SU-DHL-6 (cell line): ENCODE measurements at regions not wholly inside any gene's neighbourhood (a gene's known extent, or its start where the extent isn't known, plus 50 kb on each side); places are given as distances from the start of the nearest gene placed in this dataset.

Experiments
- CTCF ChIP-seq: fragments of 200-600 bp; sonication (generic); IDR thresholded peaks from one replicate; pipeline ENCODE4 v1.5.1; 2017; ENCODE audit warnings: antibody characterized with exemption, mild to moderate bottlenecking, low read length, moderate library complexity; ENCODE audit not compliant: insufficient read depth, poor library complexity, severe bottlenecking
- EZH2phosphoT487 ChIP-seq: fragments of 200-600 bp; sonication (generic), shearing (Covaris generic); conservative IDR thresholded peaks from 2 replicates; pipeline ENCODE4 v1.6.1; 2018; ENCODE audit warnings: mild to moderate bottlenecking, antibody characterized with exemption, low read length, moderate library complexity, mixed read lengths

GRCh38 chr9:107675351-107676259 lies 186.0 kb upstream of the KLF4 start:
- TF ChIP-seq CTCF (no peak), EZH2phosphoT487 (no peak)
